ENCODE measurements at regions not wholly inside any gene's neighbourhood (a gene's known extent, or its start where the extent isn't known, plus 50 kb on each side); places are given as distances from the start of the nearest gene placed in this dataset.

GRCh38 chr5:51208296-51208695 is 175.0 kb upstream of the ISL1 start:
- TF ChIP-seq JUN (IDR thresholded peaks at IDR 0.05; ENCODE audit: low read depth, low read length) (no peak), MAFK (IDR thresholded peaks at IDR 0.05; ENCODE audit: low read depth, low read length) (no peak), CTCF (IDR thresholded peaks at IDR 0.05; ENCODE audit: control extremely low read depth in 1 of 3, insufficient read depth in 1 of 3, low read depth in 1 of 3, low read length in 3 of 3) (no peak), POLR2AphosphoS5 (IDR thresholded peaks at IDR 0.05; ENCODE audit: low read depth, low read length) (no peak), SAP30 (IDR thresholded peaks at IDR 0.05; ENCODE audit: insufficient read depth, insufficient replicate concordance, low read length) (no peak), RNF2 (IDR thresholded peaks at IDR 0.05; ENCODE audit: borderline replicate concordance, low read depth, low read length, missing control alignments, poor library complexity, severe bottlenecking) (no peak), RFX5 (IDR thresholded peaks at IDR 0.05; ENCODE audit: borderline replicate concordance, low read depth, low read length) (no peak), YY1 (IDR thresholded peaks at IDR 0.05; ENCODE audit: low read depth, low read length) (no peak), CEBPB (IDR thresholded peaks at IDR 0.05; ENCODE audit: low read depth, low read length) (no peak), JUND (IDR thresholded peaks at IDR 0.05; ENCODE audit: low read length) (no peak), PHF8 (conservative IDR thresholded peaks at IDR 0.05; ENCODE audit: low read depth, low read length) (no peak)

Data from H1 (cell line).